ENCODE measurements at regions not wholly inside any gene's neighbourhood (a gene's known extent, or its start where the extent isn't known, plus 50 kb on each side); places are given as distances from the start of the nearest gene placed in this dataset.

DNA sequence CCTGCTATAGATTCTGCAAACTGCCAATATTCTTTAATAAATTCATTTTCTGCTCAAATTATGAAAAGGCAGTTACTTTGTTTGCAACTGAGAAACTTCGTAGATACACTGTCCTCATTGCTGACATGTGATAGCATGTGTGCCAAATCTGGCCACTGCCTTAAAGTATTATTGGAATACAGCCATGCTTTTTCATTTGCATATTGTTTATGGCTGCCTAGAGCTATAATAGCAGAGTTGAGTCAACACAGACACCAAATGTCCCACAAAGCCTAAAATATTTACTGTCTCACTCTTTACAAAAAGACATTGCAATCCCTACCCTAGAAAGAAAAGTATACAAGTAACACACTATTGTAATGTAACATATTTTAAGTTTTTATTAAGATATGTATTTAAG, 647.4 kb downstream of the XPNPEP1 start:
- Histone ChIP-seq H3K4me3 (ENCODE audit: low read length in 3 of 3) (no peak overlapping the region), H3K27me3 (ENCODE audit: control insufficient read depth, insufficient read depth, low read length) (no peaks in the 10 kb centered on the region), H3K4me1 (ENCODE audit: control insufficient read depth in 2 of 3, insufficient read depth in 2 of 3, low read depth in 1 of 3, low read length in 3 of 3) (no peaks in the 10 kb centered on the region), H3K9me3 (ENCODE audit: control insufficient read depth in 2 of 3, insufficient read depth in 1 of 3, low read length in 3 of 3) (no peaks in the 10 kb centered on the region), H3K36me3 (ENCODE audit: control insufficient read depth in 2 of 3, insufficient read depth in 3 of 3, low read length in 3 of 3) (no peaks in the 10 kb centered on the region), H3K9ac (ENCODE audit: low read length in 3 of 3) (no peak overlapping the region), H3K27ac (ENCODE audit: low read depth in 2 of 2, low read length in 2 of 2) (no peak overlapping the region)
- peak; percentile 56 for FAIRE-seq
- intact Hi-C loops (cut with DNase I): no loop called here
- TF ChIP-seq, protein P1, sequence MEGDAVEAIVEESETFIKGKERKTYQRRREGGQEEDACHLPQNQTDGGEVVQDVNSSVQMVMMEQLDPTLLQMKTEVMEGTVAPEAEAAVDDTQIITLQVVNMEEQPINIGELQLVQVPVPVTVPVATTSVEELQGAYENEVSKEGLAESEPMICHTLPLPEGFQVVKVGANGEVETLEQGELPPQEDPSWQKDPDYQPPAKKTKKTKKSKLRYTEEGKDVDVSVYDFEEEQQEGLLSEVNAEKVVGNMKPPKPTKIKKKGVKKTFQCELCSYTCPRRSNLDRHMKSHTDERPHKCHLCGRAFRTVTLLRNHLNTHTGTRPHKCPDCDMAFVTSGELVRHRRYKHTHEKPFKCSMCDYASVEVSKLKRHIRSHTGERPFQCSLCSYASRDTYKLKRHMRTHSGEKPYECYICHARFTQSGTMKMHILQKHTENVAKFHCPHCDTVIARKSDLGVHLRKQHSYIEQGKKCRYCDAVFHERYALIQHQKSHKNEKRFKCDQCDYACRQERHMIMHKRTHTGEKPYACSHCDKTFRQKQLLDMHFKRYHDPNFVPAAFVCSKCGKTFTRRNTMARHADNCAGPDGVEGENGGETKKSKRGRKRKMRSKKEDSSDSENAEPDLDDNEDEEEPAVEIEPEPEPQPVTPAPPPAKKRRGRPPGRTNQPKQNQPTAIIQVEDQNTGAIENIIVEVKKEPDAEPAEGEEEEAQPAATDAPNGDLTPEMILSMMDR (IDR thresholded peaks at IDR 0.05; ENCODE audit: borderline replicate concordance, extremely low read depth, insufficient read depth): no peak
- DNase-seq: no peak

GRCh38 chr10:109274681-109275080, 648.6 kb downstream of the XPNPEP1 start:
- no peak overlapping the region for H3K27ac ChIP-seq (ENCODE audit: low read depth in 2 of 2, low read length in 2 of 2)
- TF ChIP-seq, protein P1 (IDR thresholded peaks at IDR 0.05; ENCODE audit: borderline replicate concordance, extremely low read depth, insufficient read depth): no peak
- H3K36me3 ChIP-seq (ENCODE audit: control insufficient read depth in 2 of 3, insufficient read depth in 3 of 3, low read length in 3 of 3): no peaks in the 10 kb centered on the region
- intact Hi-C loops (cut with DNase I): no loop called here
- no peaks in the 10 kb centered on the region for H3K9me3 ChIP-seq (ENCODE audit: control insufficient read depth in 2 of 3, insufficient read depth in 1 of 3, low read length in 3 of 3)
- FAIRE-seq (no peak), DNase-seq (no peak)
- H3K9ac ChIP-seq (ENCODE audit: low read length in 3 of 3): no peak overlapping the region
- no peak overlapping the region for H3K4me3 ChIP-seq (ENCODE audit: low read length in 3 of 3)
- H3K27me3 ChIP-seq (ENCODE audit: control insufficient read depth, insufficient read depth, low read length): no peaks in the 10 kb centered on the region
- H3K4me1 ChIP-seq (ENCODE audit: control insufficient read depth in 2 of 3, insufficient read depth in 2 of 3, low read depth in 1 of 3, low read length in 3 of 3): no peaks in the 10 kb centered on the region

DNA sequence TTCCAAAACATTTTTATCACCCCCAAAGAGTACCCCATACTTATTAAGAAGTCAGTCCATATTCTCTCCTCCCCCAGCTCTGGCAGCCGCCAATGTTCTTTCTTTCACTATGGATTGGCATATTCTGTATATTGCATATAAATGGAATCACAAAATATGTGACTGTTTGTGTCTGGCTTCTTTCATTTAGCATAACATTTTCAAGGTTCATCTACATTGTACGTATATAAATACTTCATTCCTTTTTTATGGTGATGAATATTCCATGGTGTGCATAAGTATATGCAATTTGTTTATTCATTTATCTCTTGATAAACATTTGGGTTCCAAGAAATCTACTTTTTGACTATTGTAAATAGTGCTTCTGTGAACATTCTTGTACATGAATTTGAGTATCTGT, 653.1 kb downstream of the XPNPEP1 start:
- H3K4me1 ChIP-seq (ENCODE audit: control insufficient read depth in 2 of 3, insufficient read depth in 2 of 3, low read depth in 1 of 3, low read length in 3 of 3): no peaks in the 10 kb centered on the region
- H3K36me3 ChIP-seq (ENCODE audit: control insufficient read depth in 2 of 3, insufficient read depth in 3 of 3, low read length in 3 of 3): no peaks in the 10 kb centered on the region
- TF ChIP-seq, protein P1 (IDR thresholded peaks at IDR 0.05; ENCODE audit: borderline replicate concordance, extremely low read depth, insufficient read depth): no peak
- H3K27ac ChIP-seq (ENCODE audit: low read depth in 2 of 2, low read length in 2 of 2): no peak overlapping the region
- H3K4me3 ChIP-seq (ENCODE audit: low read length in 3 of 3): no peak overlapping the region
- no peak for DNase-seq
- no peaks in the 10 kb centered on the region for H3K27me3 ChIP-seq (ENCODE audit: control insufficient read depth, insufficient read depth, low read length)
- intact Hi-C loops (cut with DNase I): no loop called here
- H3K9ac ChIP-seq (ENCODE audit: low read length in 3 of 3): no peak overlapping the region
- no peaks in the 10 kb centered on the region for H3K9me3 ChIP-seq (ENCODE audit: control insufficient read depth in 2 of 3, insufficient read depth in 1 of 3, low read length in 3 of 3)
- FAIRE-seq: no peak

GRCh38 chr10:109264004-109264403, 659.3 kb downstream of the XPNPEP1 start:
- H3K27ac ChIP-seq (ENCODE audit: low read depth in 2 of 2, low read length in 2 of 2): no peak overlapping the region
- H3K4me3 ChIP-seq (ENCODE audit: low read length in 3 of 3): no peak overlapping the region
- peaks cover 0 to 5% (median 0%) of the 10 kb centered on the region in 3 donors for H3K9me3 ChIP-seq (ENCODE audit: control insufficient read depth in 2 of 3, insufficient read depth in 1 of 3, low read length in 3 of 3)
- no peaks in the 10 kb centered on the region for H3K27me3 ChIP-seq (ENCODE audit: control insufficient read depth, insufficient read depth, low read length)
- TF ChIP-seq, protein P1 (IDR thresholded peaks at IDR 0.05; ENCODE audit: borderline replicate concordance, extremely low read depth, insufficient read depth): no peak
- no peak for DNase-seq
- H3K9ac ChIP-seq (ENCODE audit: low read length in 3 of 3): no peak overlapping the region
- no peaks in the 10 kb centered on the region for H3K4me1 ChIP-seq (ENCODE audit: control insufficient read depth in 2 of 3, insufficient read depth in 2 of 3, low read depth in 1 of 3, low read length in 3 of 3)
- H3K36me3 ChIP-seq (ENCODE audit: control insufficient read depth in 2 of 3, insufficient read depth in 3 of 3, low read length in 3 of 3): no peaks in the 10 kb centered on the region
- intact Hi-C loops (cut with DNase I): no loop called here
- no peak for FAIRE-seq

All from kidney (tissue), 13 donors.